IPS-15b (cell line): ENCODE measurements at regions not wholly inside any gene's neighbourhood (a gene's known extent, or its start where the extent isn't known, plus 50 kb on each side); places are given as distances from the start of the nearest gene placed in this dataset.

ENCODE experiments used
- H3K27me3 ChIP-seq: one replicate; pipeline ENCODE4 v1.6.1; 2013; ENCODE audit warnings: low read length; ENCODE audit not compliant: control insufficient read depth, insufficient read depth
- H3K36me3 ChIP-seq: one replicate; pipeline ENCODE4 v1.6.1; 2013; ENCODE audit warnings: low read length; ENCODE audit not compliant: control insufficient read depth, insufficient read depth
- H3K4me1 ChIP-seq: one replicate; pipeline ENCODE4 v1.6.1; 2013; ENCODE audit warnings: mild to moderate bottlenecking, low read length; ENCODE audit not compliant: control insufficient read depth, insufficient read depth
- H3K4me3 ChIP-seq: one replicate; pipeline ENCODE4 v1.5.1; 2013; ENCODE audit warnings: low read depth, low read length
- H3K9ac ChIP-seq: one replicate; pipeline ENCODE4 v1.6.1; 2013; ENCODE audit warnings: low read depth, mild to moderate bottlenecking, low read length
- H3K9me3 ChIP-seq: one replicate; pipeline ENCODE4 v1.6.1; 2013; ENCODE audit warnings: mild to moderate bottlenecking, low read length; ENCODE audit not compliant: control insufficient read depth, insufficient read depth

GRCh38 chr13:99067159-99067985, 89.5 kb upstream of the DOCK9 start:
- H3K36me3 ChIP-seq, result no peaks in the 10 kb centered on the region
- H3K4me1 ChIP-seq, result no peaks in the 10 kb centered on the region
- H3K9ac ChIP-seq, result no peak overlapping the region
- no peaks in the 10 kb centered on the region for H3K27me3 ChIP-seq
- H3K4me3 ChIP-seq, result no peak overlapping the region
- H3K9me3 ChIP-seq, result no peaks in the 10 kb centered on the region

- Histone ChIP-seq H3K9ac (no peak overlapping the region), H3K36me3 (no peaks in the 10 kb centered on the region), H3K27me3 (no peaks in the 10 kb centered on the region), H3K4me3 (no peak overlapping the region), H3K4me1 (no peaks in the 10 kb centered on the region), H3K9me3 (no peaks in the 10 kb centered on the region)
These were observed 93.3 kb upstream of the DOCK9 start for GRCh38 chr13:99071211-99071610.

DNA sequence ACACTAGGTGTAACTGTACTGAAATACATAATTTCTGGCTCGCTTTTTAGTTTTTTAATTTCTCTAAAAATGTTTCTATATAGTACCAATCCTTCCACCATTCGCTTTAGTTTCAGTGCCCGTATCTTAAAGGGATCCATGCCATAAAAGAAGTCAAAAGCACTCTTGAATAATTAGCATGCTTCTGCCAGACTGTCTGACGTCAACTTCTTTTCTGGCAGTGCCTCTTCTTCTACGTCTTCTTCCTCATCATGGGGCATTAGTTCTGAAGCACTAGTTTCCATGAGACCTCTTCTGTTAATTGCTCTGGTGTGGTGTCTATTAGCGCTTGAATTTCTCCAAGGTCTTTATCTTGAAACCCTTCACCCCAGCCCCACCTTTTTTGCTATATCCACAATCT, 93.8 kb upstream of the DOCK9 start:
- no peaks in the 10 kb centered on the region for H3K27me3 ChIP-seq
- H3K4me1 ChIP-seq, result no peaks in the 10 kb centered on the region
- no peak overlapping the region for H3K9ac ChIP-seq
- H3K36me3 ChIP-seq, result no peaks in the 10 kb centered on the region
- H3K9me3 ChIP-seq, result no peaks in the 10 kb centered on the region
- no peak overlapping the region for H3K4me3 ChIP-seq

GRCh38 chr13:99072356-99072755, 94.5 kb upstream of the DOCK9 start:
- H3K4me3 ChIP-seq, result no peak overlapping the region
- H3K9ac ChIP-seq, result no peak overlapping the region
- no peaks in the 10 kb centered on the region for H3K9me3 ChIP-seq
- H3K27me3 ChIP-seq, result no peaks in the 10 kb centered on the region
- no peaks in the 10 kb centered on the region for H3K4me1 ChIP-seq
- H3K36me3 ChIP-seq, result no peaks in the 10 kb centered on the region

- Histone ChIP-seq H3K9ac (no peak overlapping the region), H3K4me3 (no peak overlapping the region), H3K27me3 (no peaks in the 10 kb centered on the region), H3K36me3 (no peaks in the 10 kb centered on the region), H3K4me1 (no peaks in the 10 kb centered on the region), H3K9me3 (no peaks in the 10 kb centered on the region)
These were observed 95.1 kb upstream of the DOCK9 start for GRCh38 chr13:99072941-99073340.

DNA sequence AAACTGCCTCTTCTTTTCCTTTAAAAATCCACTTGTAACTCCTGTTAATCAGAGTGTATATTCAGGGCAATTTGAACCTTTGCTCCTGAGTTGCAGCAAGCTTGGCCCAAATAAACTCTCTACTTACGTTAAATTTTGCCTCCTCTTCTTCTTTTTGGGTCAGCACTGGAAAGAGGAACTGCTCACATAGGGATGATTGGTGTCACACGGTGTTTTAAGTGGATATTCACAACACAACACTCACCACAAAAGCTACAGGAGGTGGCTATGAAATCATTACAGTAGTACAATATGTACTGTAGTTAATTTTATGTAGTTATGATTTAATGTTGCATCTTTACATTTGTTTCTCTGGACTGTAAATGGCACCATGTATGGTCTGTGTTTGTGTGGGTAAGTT, 96.8 kb upstream of the DOCK9 start:
- no peak overlapping the region for H3K4me3 ChIP-seq
- no peaks in the 10 kb centered on the region for H3K27me3 ChIP-seq
- H3K36me3 ChIP-seq, result no peaks in the 10 kb centered on the region
- no peaks in the 10 kb centered on the region for H3K4me1 ChIP-seq
- no peak overlapping the region for H3K9ac ChIP-seq
- H3K9me3 ChIP-seq, result no peaks in the 10 kb centered on the region

GRCh38 chr13:99075268-99076191, 97.7 kb upstream of the DOCK9 start:
- H3K4me3 ChIP-seq, result no peak overlapping the region
- H3K4me1 ChIP-seq, result no peaks in the 10 kb centered on the region
- no peaks in the 10 kb centered on the region for H3K36me3 ChIP-seq
- no peaks in the 10 kb centered on the region for H3K9me3 ChIP-seq
- H3K9ac ChIP-seq, result no peak overlapping the region
- no peaks in the 10 kb centered on the region for H3K27me3 ChIP-seq

DNA sequence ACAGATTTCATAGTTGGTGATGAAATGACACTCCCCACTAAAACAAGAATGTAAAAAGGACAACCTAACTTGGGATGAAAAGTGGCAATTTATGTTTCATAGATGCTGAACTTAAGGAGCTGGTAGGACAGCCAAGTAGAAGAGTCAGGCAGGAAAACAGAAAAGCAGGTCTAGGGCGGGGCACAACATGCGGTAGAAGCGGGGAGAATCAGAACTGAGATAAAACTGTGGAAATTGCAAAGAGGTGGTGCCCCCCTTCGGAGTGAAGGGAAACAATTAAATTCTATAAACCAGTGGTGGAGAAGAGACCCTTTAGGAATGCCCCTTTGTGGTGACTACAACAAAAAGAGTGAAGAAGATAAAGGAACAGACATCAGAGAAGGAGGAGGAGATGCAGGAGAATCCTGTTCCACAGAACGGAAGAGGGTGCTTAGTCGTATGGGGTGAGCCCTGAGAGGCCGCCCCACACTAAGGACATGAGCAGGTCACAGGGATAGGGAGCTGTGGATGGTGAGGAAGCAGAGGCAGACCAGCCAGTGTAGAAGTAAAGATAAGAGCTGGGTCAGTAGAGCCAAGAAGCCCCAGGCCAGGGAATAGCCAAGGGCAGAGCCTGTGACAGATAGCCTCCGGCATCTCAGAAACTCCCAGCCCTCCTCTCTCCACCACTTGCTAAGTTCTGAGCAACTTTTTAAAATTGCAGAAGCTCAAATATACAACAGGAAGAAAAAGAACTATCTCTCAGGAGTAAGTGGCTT, 100.3 kb upstream of the DOCK9 start:
- Histone ChIP-seq H3K36me3 (no peaks in the 10 kb centered on the region), H3K4me3 (no peak overlapping the region), H3K27me3 (no peaks in the 10 kb centered on the region), H3K4me1 (no peaks in the 10 kb centered on the region), H3K9me3 (no peaks in the 10 kb centered on the region), H3K9ac (no peak overlapping the region)

DNA sequence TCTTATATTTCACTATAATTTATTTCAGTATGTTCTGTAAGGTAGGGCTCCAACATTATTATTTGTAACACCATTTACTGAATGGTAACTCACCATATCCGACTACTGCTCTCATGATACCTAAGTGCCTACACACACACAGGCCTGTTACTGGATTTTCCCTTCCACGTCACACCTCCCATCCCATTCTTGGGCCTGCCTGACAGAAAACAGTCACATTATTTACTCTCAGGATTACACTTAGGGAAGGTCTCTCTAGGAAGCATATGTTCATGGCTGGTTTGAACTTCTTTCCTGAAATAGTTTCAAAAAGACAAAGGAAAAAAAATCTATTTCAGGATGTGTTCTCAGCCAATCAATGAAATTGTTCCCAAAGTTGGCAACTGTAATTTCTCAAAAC, 102.3 kb upstream of the DOCK9 start:
- no peaks in the 10 kb centered on the region for H3K36me3 ChIP-seq
- H3K4me1 ChIP-seq, result peaks cover 4% of the 10 kb centered on the region
- no peak overlapping the region for H3K9ac ChIP-seq
- H3K4me3 ChIP-seq, result no peak overlapping the region
- H3K9me3 ChIP-seq, result no peaks in the 10 kb centered on the region
- peaks cover 17% of the 10 kb centered on the region for H3K27me3 ChIP-seq

GRCh38 chr13:99083981-99084380, 106.1 kb upstream of the DOCK9 start:
- no peaks in the 10 kb centered on the region for H3K9me3 ChIP-seq
- H3K4me3 ChIP-seq, result no peak overlapping the region
- peaks cover 8% of the 10 kb centered on the region for H3K4me1 ChIP-seq
- no peaks in the 10 kb centered on the region for H3K36me3 ChIP-seq
- no peak overlapping the region for H3K9ac ChIP-seq
- peaks cover 30% of the 10 kb centered on the region for H3K27me3 ChIP-seq

GRCh38 chr13:99085139-99085807, 107.4 kb upstream of the DOCK9 start:
- no peak overlapping the region for H3K9ac ChIP-seq
- H3K36me3 ChIP-seq, result no peaks in the 10 kb centered on the region
- H3K4me3 ChIP-seq, result peak overlapping the region; percentile 72
- H3K9me3 ChIP-seq, result no peaks in the 10 kb centered on the region
- H3K27me3 ChIP-seq, result peaks cover 32% of the 10 kb centered on the region
- H3K4me1 ChIP-seq, result peaks cover 8% of the 10 kb centered on the region
